Neutrophil (primary cell): ENCODE measurements at regions not wholly inside any gene's neighbourhood (a gene's known extent, or its start where the extent isn't known, plus 50 kb on each side); places are given as distances from the start of the nearest gene placed in this dataset.

ENCODE experiments used
- H3K27ac ChIP-seq: fragments of 200-600 bp; sonication (generic); 2 replicates; pipeline ENCODE4 v1.5.1; 2016; ENCODE audit warnings: mild to moderate bottlenecking, moderate library complexity
- H3K27me3 ChIP-seq: fragments of 200-600 bp; sonication (generic); 2 replicates; pipeline ENCODE4 v1.6.0; 2016; ENCODE audit warnings: mild to moderate bottlenecking
- H3K36me3 ChIP-seq: fragments of 200-600 bp; sonication (generic); 2 replicates; pipeline ENCODE4 v1.5.1; 2017
- H3K4me1 ChIP-seq, 2 experiments: fragments of 200-600 bp in 1 of 2; sonication (generic) in 1 of 2; 1 replicate in 1 of 2; 2 replicates in 1 of 2; pipeline versions ENCODE4 v1.5.1 to v1.6.1; 2013 to 2016; ENCODE audit warnings: low read depth in 1 of 2, low read length in 1 of 2, mild to moderate bottlenecking in 1 of 2, moderate library complexity in 1 of 2; ENCODE audit not compliant: control insufficient read depth in 1 of 2, insufficient read depth in 1 of 2
- H3K4me3 ChIP-seq, 2 experiments: fragments of 200-600 bp in 1 of 2; sonication (generic) in 1 of 2; 1 replicate in 1 of 2; 2 replicates in 1 of 2; pipeline ENCODE4 v1.5.1; 2013 to 2016; ENCODE audit warnings: low read depth in 1 of 2, low read length in 1 of 2, mild to moderate bottlenecking in 1 of 2, moderate library complexity in 1 of 2
- H3K9me3 ChIP-seq: fragments of 200-600 bp; sonication (generic); 2 replicates; pipeline ENCODE4 v1.5.1; 2016
- CTCF ChIP-seq: fragments of 200-600 bp; sonication (generic); IDR thresholded peaks from 2 replicates; pipeline ENCODE4 v1.5.1; 2016; ENCODE audit warnings: antibody characterized with exemption

GRCh38 chr16:9191274-9191850 lies 99.9 kb downstream of the HAPSTR1 start:
- Histone ChIP-seq H3K27ac (no peak overlapping the region), H3K27me3 (no peaks in the 10 kb centered on the region), H3K36me3 (no peaks in the 10 kb centered on the region), H3K4me3 (no peak overlapping the region), H3K4me1 (no peaks in the 10 kb centered on the region), H3K9me3 (no peaks in the 10 kb centered on the region)
- TF ChIP-seq CTCF, result no peak

- Histone ChIP-seq H3K27ac (no peak overlapping the region), H3K36me3 (no peaks in the 10 kb centered on the region)
These were observed 101.3 kb downstream of the HAPSTR1 start for GRCh38 chr16:9192746-9193145.

GRCh38 chr16:9195287-9195686 lies 103.8 kb downstream of the HAPSTR1 start:
- Histone ChIP-seq H3K4me3 (no peak overlapping the region), H3K4me1 (no peaks in the 10 kb centered on the region), H3K27me3 (peaks cover 6% of the 10 kb centered on the region), H3K9me3 (no peaks in the 10 kb centered on the region), H3K27ac (no peak overlapping the region), H3K36me3 (no peaks in the 10 kb centered on the region)
- no peak for TF ChIP-seq CTCF

More at GRCh38 chr16:9192746-9193145, 101.3 kb downstream of the HAPSTR1 start:
- no peak for TF ChIP-seq CTCF
- Histone ChIP-seq H3K4me1 (no peaks in the 10 kb centered on the region), H3K9me3 (no peaks in the 10 kb centered on the region), H3K27me3 (no peaks in the 10 kb centered on the region), H3K4me3 (no peak overlapping the region)

- no peak overlapping the region for H3K27ac ChIP-seq
- H3K4me3 ChIP-seq, result no peak overlapping the region
- TF ChIP-seq CTCF, result no peak
These were observed 106.7 kb downstream of the HAPSTR1 start for GRCh38 chr16:9197957-9198661.

DNA sequence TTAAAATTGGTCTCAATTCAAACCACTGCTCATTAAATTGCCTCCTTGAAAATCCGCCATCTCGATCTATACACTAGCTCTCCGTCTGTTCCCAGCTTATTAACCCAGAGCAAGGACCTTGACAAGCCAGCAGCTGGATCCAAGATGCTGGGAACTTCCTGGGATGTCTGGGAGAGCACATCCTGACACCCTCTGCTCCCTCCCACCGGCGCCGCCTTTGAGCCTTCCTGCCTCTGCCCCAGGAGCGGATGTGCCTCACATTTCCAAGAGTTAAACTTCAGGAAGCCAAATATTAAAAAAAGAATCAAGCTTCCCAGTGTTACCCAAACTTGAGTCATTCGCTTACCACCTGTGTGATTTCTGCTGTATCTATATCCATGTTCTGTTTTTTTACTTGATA lies 107.9 kb downstream of the HAPSTR1 start:
- peaks cover 7% of the 10 kb centered on the region in 2 experiments for H3K4me1 ChIP-seq
- no peaks in the 10 kb centered on the region for H3K36me3 ChIP-seq
- no peak overlapping the region for H3K4me3 ChIP-seq
- no peak overlapping the region for H3K27ac ChIP-seq
- H3K27me3 ChIP-seq, result peaks cover 6% of the 10 kb centered on the region
- no peak for TF ChIP-seq CTCF
- no peaks in the 10 kb centered on the region for H3K9me3 ChIP-seq

More at GRCh38 chr16:9197957-9198661, 106.7 kb downstream of the HAPSTR1 start:
- Histone ChIP-seq H3K36me3 (no peaks in the 10 kb centered on the region), H3K9me3 (no peaks in the 10 kb centered on the region), H3K27me3 (peaks cover 6% of the 10 kb centered on the region), H3K4me1 (no peaks in the 10 kb centered on the region)
